ENCODE measurements at regions not wholly inside any gene's neighbourhood (a gene's known extent, or its start where the extent isn't known, plus 50 kb on each side); places are given as distances from the start of the nearest gene placed in this dataset.

GRCh38 chr15:38642689-38643270 is 78.2 kb upstream of the RASGRP1 start:
- TF ChIP-seq CTCF (IDR thresholded peaks at IDR 0.05) (no peak), POLR2AphosphoS5 (IDR thresholded peaks at IDR 0.05; ENCODE audit: insufficient read depth in 1 of 2, low read depth in 1 of 2) (no peak)

Measured in vagina (tissue), 2 donors.